NCI-H748 treated with DMSO at 0.1 percent for 48 hours (cell line): ENCODE measurements at regions not wholly inside any gene's neighbourhood (a gene's known extent, or its start where the extent isn't known, plus 50 kb on each side); places are given as distances from the start of the nearest gene placed in this dataset.
A peak's percentile ranks its signal among the peaks of the same experiment; 100 is the strongest.

Experiments
- DNase-seq: peaks from one replicate; lab custom pipeline; 2025; lab: John Stamatoyannopoulos, UW

DNA sequence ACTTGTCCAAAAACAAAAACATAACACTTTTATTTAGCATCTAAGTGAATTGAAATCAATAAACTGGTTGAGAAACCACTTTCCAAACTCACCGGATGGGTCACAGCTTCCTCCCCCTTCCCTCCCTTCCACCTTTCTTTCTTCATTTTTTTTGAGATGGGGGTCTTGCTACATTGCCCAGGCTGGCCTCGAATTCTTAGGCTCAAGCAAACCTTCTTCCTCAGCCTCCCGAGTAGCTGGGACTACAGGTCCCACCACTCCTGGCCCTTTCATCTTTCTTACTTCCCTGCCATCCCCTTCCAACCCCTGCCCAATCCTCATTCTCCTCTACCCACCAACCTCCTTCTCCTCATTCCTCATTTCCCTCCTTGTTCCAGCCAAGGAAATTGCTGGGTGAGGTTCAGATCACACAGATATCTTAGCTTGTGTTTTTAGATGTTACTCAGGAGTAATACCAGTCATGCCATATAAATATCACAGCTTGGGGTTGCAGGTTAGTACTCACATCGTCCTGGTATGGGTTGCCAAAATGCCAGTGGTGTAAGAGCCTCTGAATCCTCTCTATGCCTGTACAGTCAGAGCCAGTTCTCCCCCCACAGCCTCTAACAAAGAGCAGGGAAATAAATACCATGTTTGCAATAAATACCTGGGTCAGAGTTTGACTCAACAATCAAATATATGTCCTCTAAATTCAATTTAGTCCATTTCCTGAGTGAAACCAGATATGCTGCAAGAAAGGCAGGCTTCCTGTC lies 132.7 kb upstream of the NDUFV2 start:
- DNase-seq: no peak

DNA sequence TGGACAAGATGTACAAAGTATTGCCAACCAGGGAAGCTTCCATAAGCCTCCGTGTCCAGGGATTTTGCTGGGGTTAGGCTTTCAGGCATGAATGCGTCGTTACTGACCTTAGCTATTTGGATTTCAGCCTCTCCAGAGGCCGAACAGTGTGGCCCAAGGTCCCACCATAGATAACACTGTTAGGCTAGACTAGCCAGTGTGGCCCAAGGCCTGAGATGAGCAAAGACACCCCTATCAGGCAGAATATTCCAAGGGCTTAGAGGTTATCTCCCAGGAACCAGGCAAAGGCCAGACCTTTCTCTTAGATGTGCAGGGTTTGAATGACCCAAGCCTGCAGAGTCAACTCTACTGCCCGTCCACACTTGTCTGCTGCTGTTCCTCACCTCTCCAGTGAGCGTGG lies 131.7 kb upstream of the NDUFV2 start:
- no peak for DNase-seq

DNA sequence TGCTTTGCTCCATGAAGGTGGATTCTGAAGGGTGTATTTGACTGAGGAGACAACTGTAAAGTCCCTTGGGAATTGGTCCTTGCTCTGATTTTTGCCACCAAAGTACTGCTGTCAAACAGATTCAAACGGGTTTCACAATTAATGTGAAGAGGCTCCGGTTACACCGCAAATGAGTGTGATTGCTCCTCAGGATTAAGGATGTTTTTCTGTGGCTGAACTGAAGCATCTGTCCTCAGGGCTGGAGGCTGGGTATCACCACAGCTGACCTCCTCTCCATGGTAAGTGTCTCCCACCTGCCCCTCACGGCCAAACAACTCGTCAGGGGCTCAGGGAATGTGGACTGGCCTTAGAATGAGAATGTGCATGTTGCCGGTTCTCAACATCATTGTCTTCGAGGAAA lies 130.4 kb upstream of the NDUFV2 start:
- DNase-seq: no peak

DNA sequence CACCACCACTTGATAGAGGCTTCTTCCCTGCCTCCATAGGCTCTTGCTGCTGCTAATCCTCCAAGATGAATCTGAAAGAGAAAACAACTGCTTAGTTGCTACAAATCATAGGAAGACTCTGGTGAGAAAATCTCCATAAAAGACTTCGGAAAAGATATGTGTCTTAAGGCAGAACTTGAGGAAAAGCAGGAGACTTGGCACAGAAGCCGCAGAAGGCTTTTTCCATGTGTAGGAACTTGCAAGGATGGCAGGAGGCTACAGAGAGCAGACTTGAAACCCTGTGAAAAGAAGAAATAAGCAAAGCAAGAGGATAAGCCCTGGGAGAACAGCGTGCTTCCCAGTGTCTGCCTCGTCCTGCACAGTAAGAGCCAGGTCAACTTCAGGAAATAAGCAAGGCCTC lies 128.2 kb upstream of the NDUFV2 start:
- DNase-seq: no peak

DNA sequence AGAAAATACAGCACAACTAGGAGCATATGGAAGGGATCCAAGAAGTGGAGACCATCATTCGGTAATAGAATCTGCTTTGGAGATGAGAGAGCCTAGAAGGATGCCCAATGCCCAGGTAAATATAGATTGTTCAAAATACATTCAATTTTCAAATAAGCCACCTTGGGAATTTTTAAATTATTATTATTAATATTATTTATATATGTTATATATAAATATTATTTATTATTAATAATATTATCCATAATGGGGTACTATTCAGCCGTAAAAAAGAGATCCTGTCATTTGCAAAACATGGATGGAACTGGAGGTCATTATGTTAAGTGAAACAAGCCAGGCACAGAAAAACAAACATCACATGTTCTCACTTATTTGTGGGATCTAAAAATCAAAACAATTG lies 127.8 kb upstream of the NDUFV2 start:
- DNase-seq: no peak

DNA sequence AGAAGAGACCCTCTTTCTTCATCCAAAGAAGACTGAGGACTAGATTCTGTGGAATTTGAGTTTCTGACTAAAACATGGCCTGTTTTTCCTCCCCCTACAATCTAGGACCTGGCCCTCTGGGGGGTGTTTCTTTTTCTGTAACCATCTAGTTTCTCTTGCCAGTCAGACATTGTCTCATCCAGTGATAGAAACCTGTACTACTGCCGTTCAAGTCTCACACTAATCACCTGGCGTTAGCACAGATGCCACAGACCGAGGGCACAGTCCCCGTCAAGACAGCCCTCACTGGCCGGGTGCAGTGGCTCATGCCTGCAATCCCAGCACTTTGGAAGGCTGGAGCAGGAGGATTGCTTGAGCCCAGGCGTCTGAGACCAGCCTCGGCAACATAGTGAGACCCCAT lies 126.9 kb upstream of the NDUFV2 start:
- no peak for DNase-seq

DNA sequence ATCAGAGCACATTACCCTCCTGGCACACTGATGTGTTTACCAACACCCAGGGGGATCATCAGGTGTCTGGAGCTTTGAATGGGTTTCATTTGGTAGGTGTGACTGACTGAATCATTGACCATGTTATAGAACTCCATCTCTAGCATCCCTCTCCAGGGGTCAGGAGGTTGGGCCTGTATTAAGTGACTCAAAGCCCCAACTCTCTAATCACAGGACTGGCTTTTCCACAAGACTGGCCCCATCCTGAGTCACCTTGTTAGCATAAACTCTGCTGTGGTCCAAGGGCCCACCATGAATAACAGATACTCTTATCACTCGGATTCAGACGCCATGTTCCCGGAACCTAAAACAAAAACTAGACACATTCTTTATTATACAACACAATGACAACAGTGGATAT lies 125.9 kb upstream of the NDUFV2 start:
- no peak for DNase-seq

DNA sequence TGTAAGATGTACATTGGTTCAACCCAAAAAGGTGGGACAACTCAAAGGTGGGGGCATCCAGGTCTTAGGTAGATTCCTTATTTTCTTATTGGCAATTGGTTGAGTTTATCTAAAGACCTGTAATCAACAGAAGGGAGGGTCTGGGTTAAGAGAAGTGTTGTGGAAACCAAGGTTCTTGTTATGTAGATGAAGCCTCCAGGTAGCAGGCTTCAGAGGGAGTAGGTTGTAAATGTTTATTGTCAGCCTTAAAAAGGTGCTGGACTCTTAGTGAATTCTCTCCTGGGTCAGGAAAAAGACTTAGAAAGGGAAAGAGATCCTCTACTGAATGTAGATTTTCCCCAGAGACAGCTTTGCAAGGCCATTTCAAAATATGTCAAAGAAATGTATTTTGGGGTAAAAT lies 125.3 kb upstream of the NDUFV2 start:
- DNase-seq: no peak

DNA sequence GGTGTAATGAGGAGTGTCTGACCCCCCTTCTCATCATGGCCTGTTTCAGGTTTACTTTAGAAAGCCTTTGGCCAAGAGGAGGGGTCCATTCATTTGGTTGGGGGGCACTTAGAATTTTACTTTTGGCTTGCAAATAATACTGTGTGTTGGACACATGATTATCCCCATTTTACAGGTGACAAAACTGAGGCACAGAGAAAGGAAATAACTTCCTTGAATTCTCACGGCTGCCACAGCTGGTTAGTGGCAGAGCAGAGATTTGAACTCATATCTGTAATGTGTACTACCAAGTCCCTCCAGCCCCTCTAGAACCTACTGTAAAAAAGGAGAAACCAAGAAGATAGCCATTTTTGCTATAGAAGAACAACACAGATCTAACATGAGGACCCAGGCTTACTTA lies 124.8 kb upstream of the NDUFV2 start:
- no peak for DNase-seq

DNA sequence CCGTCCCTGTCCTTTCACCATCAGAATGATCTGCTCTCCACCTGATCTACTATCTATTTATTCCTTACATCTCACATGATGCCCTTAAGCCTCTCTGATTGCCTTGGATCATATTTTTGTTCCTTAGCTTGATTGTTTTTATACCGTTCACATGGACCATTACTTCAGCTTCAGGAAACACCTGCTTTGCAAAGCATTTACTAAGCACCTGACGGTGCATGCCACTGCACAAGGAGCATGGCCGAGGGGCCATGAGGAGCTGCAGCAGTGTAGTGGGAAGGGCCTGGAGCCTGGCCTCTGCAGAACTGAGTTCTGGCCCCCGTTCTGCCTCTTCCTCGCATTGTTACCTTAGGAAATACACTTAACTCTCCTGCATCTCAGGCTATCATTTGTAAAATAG lies 124.1 kb upstream of the NDUFV2 start:
- DNase-seq: no peak

DNA sequence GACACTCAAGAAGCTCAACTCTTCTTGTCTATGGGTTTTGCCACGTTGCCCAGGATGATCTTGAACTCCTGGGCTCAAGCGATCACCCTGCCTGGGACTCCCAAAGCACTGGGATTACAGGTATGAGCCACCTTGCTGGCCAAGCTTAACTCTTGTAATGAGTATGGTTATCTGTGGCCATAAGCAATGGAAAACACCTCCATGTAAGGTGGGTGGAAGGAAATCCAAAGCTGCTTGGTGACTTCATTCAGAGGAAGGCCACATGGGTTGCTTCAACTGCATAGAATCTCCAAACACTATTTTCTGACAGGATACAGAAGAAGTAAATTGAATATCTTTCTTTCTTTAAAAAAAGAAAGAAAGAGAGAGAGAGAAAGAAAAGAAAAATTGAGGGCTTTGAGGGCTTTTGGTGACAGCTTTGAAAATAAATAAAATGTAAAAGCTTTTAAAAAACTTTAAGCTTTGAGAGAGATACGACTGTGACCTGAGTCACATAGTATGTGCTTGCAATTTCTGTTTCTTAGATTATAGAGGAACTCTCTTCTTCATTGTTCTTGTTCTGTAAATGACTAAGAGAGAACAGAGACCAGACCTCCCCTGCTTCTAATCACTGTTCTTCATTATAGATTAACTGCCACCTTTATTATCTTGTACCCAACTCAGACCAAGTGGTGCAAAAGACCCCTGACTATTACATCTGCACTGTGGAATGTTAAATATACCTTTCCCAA lies 123.1 kb upstream of the NDUFV2 start:
- no peak for DNase-seq

DNA sequence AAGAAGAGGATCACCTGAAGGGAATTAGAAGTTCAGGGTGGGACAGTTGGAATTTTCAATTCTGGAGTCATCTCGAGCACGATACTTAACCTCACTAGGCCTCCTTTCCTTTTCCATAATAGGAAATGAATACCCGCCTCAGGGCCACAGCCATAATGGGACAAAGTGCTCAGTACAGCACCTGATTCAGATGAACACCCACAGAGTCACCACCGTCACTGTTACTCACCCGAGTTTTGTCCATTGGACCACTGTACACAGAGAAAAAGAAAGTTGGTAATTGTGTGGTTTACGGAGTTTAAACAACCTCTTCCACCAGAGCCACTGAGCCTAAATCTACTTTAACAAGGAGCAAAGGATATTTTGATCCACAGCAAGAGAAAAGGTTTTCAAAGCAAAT lies 122.0 kb upstream of the NDUFV2 start:
- DNase-seq: no peak

DNA sequence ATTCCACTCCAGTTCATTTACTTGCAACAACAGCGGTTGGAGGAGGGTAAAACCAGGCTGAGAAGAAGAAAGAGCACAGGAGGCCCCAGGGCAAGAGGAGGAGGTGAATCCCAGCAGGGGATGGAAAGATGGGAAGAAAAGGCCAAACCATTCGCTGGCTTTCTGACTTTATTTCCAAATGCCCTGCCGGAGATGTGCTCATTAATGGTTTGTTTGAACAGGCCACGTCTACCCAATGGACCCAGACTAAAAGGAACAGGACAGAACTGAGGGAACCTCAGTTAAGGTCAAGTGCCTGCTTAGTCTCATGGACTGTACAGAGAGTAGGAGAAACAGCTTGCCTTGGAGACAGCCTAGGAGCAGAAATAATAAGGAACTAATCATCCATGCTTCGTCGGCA lies 121.6 kb upstream of the NDUFV2 start:
- DNase-seq: no peak

DNA sequence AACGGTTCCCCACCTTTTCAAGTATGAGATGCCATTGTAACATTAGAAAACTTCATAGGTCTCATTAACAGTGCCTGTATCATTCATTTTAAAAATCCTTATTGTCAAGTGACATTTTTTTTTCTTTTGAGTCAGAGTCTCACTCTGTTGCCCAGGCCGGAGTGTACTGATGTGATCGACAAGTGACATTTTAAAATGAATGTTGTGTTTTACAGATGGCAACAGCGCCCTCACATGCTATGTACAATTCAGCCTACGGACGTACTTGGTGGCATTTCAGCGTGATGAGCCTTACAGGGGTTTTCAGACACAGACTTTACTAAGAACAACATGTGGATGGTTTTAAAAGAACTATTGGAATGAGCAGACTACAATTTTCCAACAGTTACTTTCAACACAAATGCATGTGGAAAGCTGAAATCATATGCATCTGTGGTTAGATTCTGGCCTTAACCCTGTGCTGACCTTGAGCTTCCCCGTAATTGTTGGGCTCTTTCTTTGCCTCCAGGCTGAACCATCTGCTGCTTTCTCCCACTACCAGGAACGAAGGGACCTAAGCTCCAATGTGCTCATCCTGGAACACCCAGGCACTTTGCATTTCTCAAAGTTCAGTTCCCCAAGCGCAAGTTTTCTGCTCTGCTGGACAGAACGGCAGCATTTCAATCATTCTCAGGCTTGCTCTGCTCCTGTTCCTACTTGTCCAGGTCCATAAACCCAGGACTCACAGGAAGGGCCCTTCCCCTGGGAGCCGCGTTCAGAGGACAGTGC lies 119.9 kb upstream of the NDUFV2 start:
- DNase-seq: peak; percentile 29

DNA sequence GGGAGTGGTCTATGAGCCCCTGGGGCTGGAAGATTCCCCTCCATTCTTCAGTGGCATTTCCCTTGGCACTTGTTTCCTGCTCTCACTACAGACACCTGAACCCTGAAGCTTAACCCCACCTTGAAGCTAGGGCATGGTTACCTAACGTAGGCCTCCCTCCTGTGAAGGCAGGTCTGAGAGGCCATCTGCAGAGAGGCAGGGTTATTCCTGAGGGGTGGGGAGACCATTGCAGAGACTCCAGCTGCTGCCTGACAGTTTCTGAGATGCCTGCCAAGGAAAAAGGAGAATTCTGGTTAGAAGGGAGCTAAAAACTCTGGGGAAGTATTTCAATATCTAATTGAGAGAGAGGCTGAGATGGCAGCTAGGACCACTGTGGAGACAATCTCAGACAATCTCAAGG lies 119.3 kb upstream of the NDUFV2 start:
- DNase-seq: no peak

DNA sequence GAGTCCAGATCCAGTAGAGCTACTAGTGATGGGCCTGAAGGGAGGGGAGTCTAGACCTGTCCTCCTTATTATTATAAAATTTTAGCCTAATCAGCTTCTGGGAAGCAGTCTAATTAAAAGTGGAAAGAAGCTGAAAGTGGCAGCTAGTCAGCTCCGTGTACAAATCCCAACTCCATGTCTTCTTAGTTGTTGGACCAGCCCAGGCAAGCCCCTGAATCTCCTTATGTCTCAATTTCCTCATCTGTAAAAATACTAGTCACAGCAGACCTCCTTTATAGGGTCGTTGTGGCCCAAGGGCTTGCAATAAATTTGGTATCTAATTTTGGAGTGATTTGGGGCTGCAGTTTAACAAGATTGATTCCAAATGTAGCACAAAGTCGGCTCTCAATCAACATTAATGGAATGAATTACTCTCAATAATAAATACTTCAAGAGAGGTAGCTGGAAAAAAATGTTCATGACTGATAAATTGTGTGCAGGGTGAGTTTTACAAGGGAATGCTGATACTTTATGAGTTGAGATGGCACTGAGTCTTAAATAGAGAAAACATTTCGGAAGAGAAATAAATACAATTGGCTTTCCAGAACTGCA lies 118.3 kb upstream of the NDUFV2 start:
- DNase-seq: no peak

DNA sequence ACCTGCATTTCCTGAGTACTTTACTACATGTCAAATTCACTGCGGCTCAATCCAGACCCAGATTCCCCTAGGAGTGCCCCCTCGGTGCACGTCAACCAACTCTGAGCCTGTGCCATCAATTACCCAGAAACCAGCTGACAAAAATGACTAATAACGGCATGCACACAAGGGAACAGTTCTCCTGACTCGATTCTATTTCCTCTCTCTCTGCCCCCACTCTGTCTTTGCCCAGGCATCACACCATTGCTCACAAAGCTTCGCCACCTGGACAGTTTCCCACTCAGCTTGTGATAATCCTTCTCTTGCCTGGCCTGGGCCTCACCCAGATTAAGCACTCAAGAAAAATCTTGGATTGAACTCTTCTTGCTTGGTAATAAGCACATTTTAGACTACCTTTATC lies 115.3 kb upstream of the NDUFV2 start:
- no peak for DNase-seq

DNA sequence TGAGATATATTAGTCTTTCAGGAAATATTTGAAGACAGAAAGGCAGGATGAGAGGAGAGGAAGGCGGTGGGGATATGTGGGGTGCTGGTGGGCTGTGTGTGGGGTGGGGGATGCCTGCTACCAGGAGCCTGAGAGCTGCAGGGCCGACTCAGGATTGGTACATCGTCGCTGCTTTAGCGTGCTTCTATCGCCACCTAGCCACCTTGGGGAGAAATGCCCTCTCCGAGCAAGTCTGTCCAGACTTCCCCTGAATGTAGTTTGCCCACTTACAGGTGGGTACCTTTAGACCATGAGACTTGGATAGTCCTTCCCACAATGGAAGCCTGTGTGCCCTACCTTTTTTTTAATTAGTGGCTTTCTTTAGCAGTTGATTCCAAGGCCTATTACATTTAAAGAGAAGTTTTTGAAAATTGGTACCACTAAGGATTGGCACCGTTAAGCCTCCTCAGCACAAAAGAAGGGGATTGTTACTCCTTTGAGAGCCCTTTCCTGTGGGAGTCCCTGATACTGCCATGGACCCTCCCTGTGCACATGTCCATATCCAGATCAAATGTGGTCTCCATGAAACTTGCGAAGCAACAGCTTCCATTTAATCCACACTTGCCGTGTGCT lies 114.1 kb upstream of the NDUFV2 start:
- peak; percentile 67 for DNase-seq

DNA sequence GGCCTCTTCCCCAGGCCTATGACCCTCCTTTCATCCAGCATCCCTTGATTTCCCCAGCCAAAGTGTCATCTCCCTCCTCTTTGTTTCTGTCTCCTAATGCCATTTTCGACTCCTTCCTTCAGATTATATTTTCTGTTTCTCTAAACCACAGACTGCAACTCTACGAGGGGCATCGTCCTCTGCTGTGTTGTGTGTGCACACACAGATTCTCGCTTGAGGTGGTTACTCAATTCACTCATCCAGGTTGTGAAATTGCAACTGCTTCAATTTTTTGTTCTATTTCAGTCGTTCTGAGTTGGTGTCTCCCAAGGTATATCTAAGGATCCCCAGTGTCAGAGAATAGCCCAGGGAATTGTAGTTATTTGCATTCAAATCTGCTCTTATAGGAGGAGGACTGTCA lies 113.5 kb upstream of the NDUFV2 start:
- no peak for DNase-seq

DNA sequence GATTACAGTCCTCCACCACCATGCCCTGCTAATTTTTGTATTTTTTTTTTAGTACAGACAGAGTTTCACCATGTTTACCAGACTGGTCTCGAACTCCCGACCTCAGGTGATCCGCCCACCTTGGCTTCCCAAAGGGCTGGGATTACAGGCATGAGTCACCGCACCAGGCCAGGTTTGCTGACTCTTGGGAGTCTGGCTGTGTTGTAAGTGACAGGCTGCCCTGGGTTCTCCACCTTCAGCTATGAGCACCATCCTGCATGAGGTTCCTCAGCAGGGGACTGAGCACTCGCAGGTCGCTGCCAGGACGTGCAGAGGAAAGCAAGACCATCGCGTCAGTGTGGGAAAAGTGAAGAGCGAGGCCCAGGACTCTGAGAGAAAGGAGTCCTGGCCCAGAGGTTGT lies 112.6 kb upstream of the NDUFV2 start:
- no peak for DNase-seq

DNA sequence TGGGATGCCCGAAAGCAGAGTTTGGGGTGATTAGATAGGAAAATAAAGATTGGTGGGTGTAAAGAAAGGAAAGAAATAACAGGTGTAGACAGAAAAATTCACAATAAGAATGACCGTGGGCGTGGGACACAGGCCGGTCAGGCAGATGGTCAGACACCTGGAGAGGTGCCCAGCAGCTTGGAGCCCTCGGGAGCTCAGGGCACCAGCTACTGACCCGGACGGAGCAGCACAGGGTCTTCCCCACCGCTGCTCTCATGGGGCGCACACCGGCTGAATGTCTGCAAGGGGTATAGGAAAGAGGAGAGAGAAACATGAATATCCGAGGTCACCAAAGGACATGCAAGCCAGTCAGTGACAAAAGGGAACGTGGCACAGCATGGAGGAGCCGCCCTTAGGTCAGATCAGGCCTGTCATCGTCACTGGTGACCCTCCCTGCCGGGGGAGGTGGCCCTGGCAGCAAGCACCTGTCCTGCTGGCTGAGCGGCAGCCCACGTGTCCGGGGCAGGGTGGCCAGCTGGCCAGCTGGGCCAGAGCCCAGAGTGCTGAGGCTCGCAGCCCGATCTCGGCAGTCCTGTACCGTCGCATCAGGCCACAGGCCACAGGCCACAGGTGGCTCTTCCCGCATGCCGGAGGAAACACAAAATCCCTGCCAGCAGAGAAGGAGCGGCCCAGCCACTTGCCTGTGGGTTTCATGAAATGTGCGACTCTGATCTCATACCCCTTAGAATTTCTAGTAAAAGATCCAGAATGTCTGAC lies 112.0 kb upstream of the NDUFV2 start:
- DNase-seq: no peak

DNA sequence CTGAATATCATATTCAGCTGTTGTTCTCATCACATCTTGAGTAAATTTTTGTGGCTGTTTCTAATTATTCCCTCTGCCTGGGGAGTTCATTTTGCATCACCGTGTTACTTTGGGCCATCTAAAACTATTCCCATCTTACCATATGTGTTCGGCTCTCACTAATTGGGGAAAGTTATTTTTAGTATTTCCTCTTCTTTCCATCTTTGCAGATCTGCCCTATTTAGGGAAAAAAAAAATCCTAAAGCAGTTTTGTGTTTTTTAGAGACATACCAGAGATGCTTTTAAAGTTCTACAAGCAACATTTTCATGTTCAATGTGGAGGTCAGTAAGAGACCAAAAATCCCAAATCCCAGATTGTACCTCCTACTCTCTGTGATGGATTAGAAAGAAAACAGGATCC lies 111.3 kb upstream of the NDUFV2 start:
- DNase-seq: no peak
